H1 (cell line): ENCODE measurements at regions not wholly inside any gene's neighbourhood (a gene's known extent, or its start where the extent isn't known, plus 50 kb on each side); places are given as distances from the start of the nearest gene placed in this dataset.

Source experiments
- CTCF ChIA-PET: fragments of 300-600 bp; sonication (Branson Sonifier 250); formaldehyde crosslinking; loops from one replicate; lab custom pipeline; 2021; ENCODE audit not compliant: partially characterized antibody; lab: Charles Lee
- POLR2A ChIA-PET: fragments of 300-600 bp; sonication (Branson Sonifier 250); formaldehyde crosslinking; loops from one replicate; lab custom pipeline; 2021; ENCODE audit warnings: inconsistent platforms; ENCODE audit not compliant: partially characterized antibody; lab: Charles Lee
- DNase-seq, 2 experiments: peaks; one replicate each; pipeline versions ENCODE4 v3.0.0 to v3.0.0-alpha.2; 2010 to 2022; ENCODE audit warnings: low spot score in 2 of 2, low read depth in 1 of 2, mixed read lengths in 1 of 2
- FAIRE-seq: peaks from 2 replicates; lab custom pipeline; 2011; peaks lifted over from hg19 to GRCh38; lab: Jason Lieb, UNC
- H2AFZ ChIP-seq: 2 replicates; pipeline ENCODE4 v1.8.1; 2012; ENCODE audit warnings: low read length, inconsistent platforms
- H2AK5ac ChIP-seq: 2 replicates; pipeline ENCODE4 v1.6.1; 2013; ENCODE audit warnings: low read depth, low read length
- H2BK120ac ChIP-seq: replicated peaks from 2 replicates; pipeline ENCODE3; 2013; ENCODE audit warnings: low read depth, low read length, inconsistent platforms
- H2BK12ac ChIP-seq: 2 replicates; pipeline ENCODE4 v1.6.1; 2013; ENCODE audit warnings: low read depth, low read length
- H2BK15ac ChIP-seq: 2 replicates; pipeline ENCODE4 v1.6.1; 2013; ENCODE audit warnings: low read length
- H2BK20ac ChIP-seq: 2 replicates; pipeline ENCODE4 v1.6.1; 2013; ENCODE audit warnings: low read length
- H2BK5ac ChIP-seq: 2 replicates; pipeline ENCODE4 v1.6.1; 2013; ENCODE audit warnings: low read depth, low read length
- H3K14ac ChIP-seq: 2 replicates; pipeline ENCODE4 v1.6.1; 2013; ENCODE audit warnings: inconsistent platforms; ENCODE audit not compliant: insufficient read length
- H3K18ac ChIP-seq: 2 replicates; pipeline ENCODE4 v1.6.1; 2013; ENCODE audit warnings: low read length; ENCODE audit errors: extremely low read depth
- H3K23ac ChIP-seq: 2 replicates; pipeline ENCODE4 v1.6.1; 2013; ENCODE audit warnings: inconsistent platforms; ENCODE audit not compliant: insufficient read length
- H3K23me2 ChIP-seq: 2 replicates; pipeline ENCODE4 v1.6.1; 2013; ENCODE audit warnings: low read depth, low read length
- H3K27ac ChIP-seq: 2 replicates; pipeline ENCODE4 v1.6.1; 2011; ENCODE audit warnings: low read depth, low read length, inconsistent platforms
- H3K27me3 ChIP-seq, 4 experiments: replicated peaks in 1 of 4; 1 replicate in 1 of 4; 2 replicates in 3 of 4; pipeline versions ENCODE4 v1.6.1 to v1.8.1; 2011 to 2013; ENCODE audit warnings: low read length in 3 of 4, mild to moderate bottlenecking in 3 of 4, inconsistent platforms in 2 of 4, mixed read lengths in 2 of 4, moderate library complexity in 1 of 4; ENCODE audit not compliant: control insufficient read depth in 3 of 4, insufficient read depth in 3 of 4; ENCODE audit errors: extremely low read depth in 1 of 4
- H3K36me3 ChIP-seq, 4 experiments: 2 replicates each; pipeline versions ENCODE4 v1.6.1 to v1.8.1; 2011 to 2013; ENCODE audit warnings: mild to moderate bottlenecking in 4 of 4, low read length in 3 of 4, moderate library complexity in 2 of 4, control low read depth in 1 of 4, inconsistent platforms in 1 of 4; ENCODE audit not compliant: insufficient read depth in 4 of 4, control insufficient read depth in 2 of 4
- H3K4ac ChIP-seq: replicated peaks from 2 replicates; pipeline ENCODE3; 2013; ENCODE audit warnings: low read length, low read depth, mixed read lengths, inconsistent platforms; ENCODE audit not compliant: insufficient read length
- H3K4me1 ChIP-seq, 4 experiments: replicated peaks in 1 of 4; 1 replicate in 1 of 4; 2 replicates in 3 of 4; pipeline versions ENCODE4 v1.6.1 to v1.8.1; 2011 to 2013; ENCODE audit warnings: low read length in 3 of 4, inconsistent platforms in 2 of 4, mixed read lengths in 1 of 4; ENCODE audit not compliant: insufficient read depth in 4 of 4, control insufficient read depth in 3 of 4
- H3K4me2 ChIP-seq, 2 experiments: 2 replicates each; pipeline versions ENCODE4 v1.6.1 to v1.8.1; 2011 to 2013; ENCODE audit warnings: low read depth in 2 of 2, low read length in 2 of 2, control low read depth in 1 of 2, inconsistent platforms in 1 of 2, mild to moderate bottlenecking in 1 of 2; ENCODE audit not compliant: insufficient read depth in 1 of 2
- H3K4me3 ChIP-seq, 4 experiments: fragments of 200-600, 300-600 bp in 1 of 4; sonication (generic), shearing (Covaris generic), sonication (Bioruptor Twin) in 1 of 4; 2 replicates each; pipeline versions ENCODE4 v1.5.1 to v1.8.1; 2011 to 2016; ENCODE audit warnings: low read length in 4 of 4, low read depth in 3 of 4, control low read depth in 2 of 4, inconsistent platforms in 2 of 4, mild to moderate bottlenecking in 2 of 4, mixed read lengths in 1 of 4, moderate library complexity in 1 of 4; ENCODE audit not compliant: insufficient read depth in 2 of 4; ENCODE audit errors: extremely low read depth in 1 of 4
- H3K56ac ChIP-seq: replicated peaks from 2 replicates; pipeline ENCODE3; 2013; ENCODE audit warnings: low read depth, mild to moderate bottlenecking, mixed read lengths, low read length, inconsistent platforms; ENCODE audit not compliant: insufficient read length
- H3K79me1 ChIP-seq: 2 replicates; pipeline ENCODE4 v1.6.1; 2013; ENCODE audit warnings: low read depth, low read length, control low read depth
- H3K79me2 ChIP-seq, 2 experiments: 2 replicates each; pipeline versions ENCODE4 v1.6.1 to v1.8.1; 2012 to 2013; ENCODE audit warnings: low read length in 2 of 2, mild to moderate bottlenecking in 2 of 2, inconsistent platforms in 1 of 2; ENCODE audit not compliant: insufficient read depth in 2 of 2, control insufficient read depth in 1 of 2
- H3K9ac ChIP-seq, 4 experiments: replicated peaks in 1 of 4; 1 replicate in 1 of 4; 2 replicates in 3 of 4; pipeline versions ENCODE4 v1.6.1 to v1.8.1; 2011 to 2013; ENCODE audit warnings: low read depth in 3 of 4, low read length in 3 of 4, control low read depth in 2 of 4, mild to moderate bottlenecking in 2 of 4, moderate library complexity in 2 of 4, inconsistent platforms in 1 of 4; ENCODE audit errors: extremely low read depth in 1 of 4
- H3K9me3 ChIP-seq, 2 experiments: 2 replicates each; pipeline versions ENCODE4 v1.6.1 to v1.8.1; 2012 to 2013; ENCODE audit warnings: mild to moderate bottlenecking in 2 of 2, moderate library complexity in 2 of 2, control low read depth in 1 of 2, inconsistent platforms in 1 of 2, low read depth in 1 of 2, low read length in 1 of 2, mixed read lengths in 1 of 2; ENCODE audit not compliant: insufficient read depth in 2 of 2
- H4K20me1 ChIP-seq, 2 experiments: replicated peaks in 1 of 2; 2 replicates each; pipeline versions ENCODE3 to v1.8.1; 2011 to 2013; ENCODE audit warnings: inconsistent platforms in 2 of 2, low read length in 2 of 2, mild to moderate bottlenecking in 1 of 2; ENCODE audit not compliant: insufficient read depth in 2 of 2, control insufficient read depth in 1 of 2
- H4K5ac ChIP-seq: 2 replicates; pipeline ENCODE4 v1.6.1; 2013; ENCODE audit warnings: low read length, low read depth, mixed read lengths, inconsistent platforms; ENCODE audit not compliant: insufficient read length
- H4K8ac ChIP-seq: 2 replicates; pipeline ENCODE4 v1.8.0; 2013; ENCODE audit warnings: mild to moderate bottlenecking, moderate library complexity, low read length, inconsistent platforms; ENCODE audit not compliant: insufficient read depth; ENCODE audit errors: extremely low read depth
- H4K91ac ChIP-seq: replicated peaks from 2 replicates; pipeline ENCODE3; 2013; ENCODE audit warnings: low read length, mixed read lengths, inconsistent platforms; ENCODE audit not compliant: insufficient read length
- BACH1 ChIP-seq: IDR thresholded peaks from 2 replicates; pipeline ENCODE4 v1.6.1; 2012; ENCODE audit warnings: low read length, improper control_type of control experiment
- EZH2 ChIP-seq: fragments of 200-600 bp; sonication (generic); IDR thresholded peaks from 2 replicates; pipeline ENCODE4 v1.7.1; 2012; ENCODE audit warnings: low read depth, mild to moderate bottlenecking, moderate library complexity, low read length, inconsistent platforms; ENCODE audit not compliant: severe bottlenecking
- GABPA ChIP-seq: IDR thresholded peaks from 2 replicates; pipeline ENCODE4 v1.6.1; 2011; ENCODE audit warnings: mild to moderate bottlenecking, low read length, moderate library complexity, borderline replicate concordance; ENCODE audit not compliant: insufficient read depth
- HDAC2 ChIP-seq, 2 experiments: fragments of 300-600 bp in 1 of 2; sonication (generic) in 1 of 2; IDR thresholded peaks; 2 replicates each; pipeline ENCODE4 v1.6.1; 2011 to 2012; ENCODE audit warnings: low read depth in 2 of 2, low read length in 2 of 2, mild to moderate bottlenecking in 2 of 2, moderate library complexity in 2 of 2, borderline replicate concordance in 1 of 2, inconsistent platforms in 1 of 2
- MAFK ChIP-seq: IDR thresholded peaks from 2 replicates; pipeline ENCODE4 v1.6.1; 2012; ENCODE audit warnings: low read depth, mild to moderate bottlenecking, improper control_type of control experiment, low read length
- NRF1 ChIP-seq: IDR thresholded peaks from 2 replicates; pipeline ENCODE4 v1.6.1; 2011; ENCODE audit warnings: mild to moderate bottlenecking, low read depth, low read length, improper control_type of control experiment
- POU5F1 ChIP-seq: IDR thresholded peaks from 2 replicates; pipeline ENCODE4 v1.6.1; 2011; ENCODE audit warnings: low read depth, mild to moderate bottlenecking, low read length, moderate library complexity
- whole genome bisulfite sequencing, 2 experiments: shearing (Covaris generic) in 1 of 2; methylation state at CpG; one replicate each; pipeline versions ENCODE4 v1.1.6 to v1.1.7; 2013 to 2015; ENCODE audit warnings: low lambda C conversion rate in 2 of 2, mixed read lengths in 2 of 2, inconsistent platforms in 1 of 2, low coverage in 1 of 2, missing lambda C conversion rate in 1 of 2; ENCODE audit not compliant: insufficient replicate concordance in 2 of 2, insufficient coverage in 1 of 2, insufficient read length in 1 of 2; ENCODE audit errors: extremely low coverage in 1 of 2, missing lambda C conversion rate in 1 of 2; 5-methylcytosine and 5-hydroxymethylcytosine counted together
- TF ChIP-seq, protein P1 (sequence below): IDR thresholded peaks from 2 replicates; pipeline ENCODE4 v1.6.1; 2012; ENCODE audit warnings: inconsistent platforms

DNA sequence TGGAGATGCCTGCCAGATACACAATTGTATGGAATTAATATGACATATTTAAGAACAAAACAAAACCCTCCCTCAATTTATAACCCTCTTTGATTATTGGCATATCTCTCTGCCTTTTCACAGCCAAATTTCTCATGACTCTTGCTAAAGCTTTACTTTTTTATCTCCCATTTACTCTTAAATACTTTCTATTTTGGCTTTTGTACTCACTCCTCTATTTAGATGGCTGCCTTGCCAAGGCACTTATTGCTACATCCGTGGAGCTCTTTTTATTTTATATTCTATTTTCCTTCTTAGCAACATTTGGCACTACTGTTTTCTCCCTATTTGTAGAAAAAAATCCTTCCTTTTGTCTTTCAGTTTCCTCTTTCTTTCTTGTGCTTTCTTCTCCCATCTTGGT, 466.4 kb upstream of the CWC22 start:
- H2AK5ac ChIP-seq: no peak overlapping the region
- H3K4me1 ChIP-seq: no peaks in the 10 kb centered on the region
- no peak overlapping the region for H3K18ac ChIP-seq
- no peak overlapping the region for H3K4ac ChIP-seq
- FAIRE-seq: no peak
- no peaks in the 10 kb centered on the region; the same call in 1 of the 2 replicates for H3K23me2 ChIP-seq
- CTCF ChIA-PET: interaction anchor here (1.4 kb wide), 1 partner anchor 348 kb away, joined by 4 read pairs; no protein-coding TSS in a partner anchor
- no peak overlapping the region for H3K56ac ChIP-seq
- H2AFZ ChIP-seq: peak overlapping the region; percentile 35; the same call in 1 of the 2 replicates
- no peak overlapping the region for H3K27ac ChIP-seq
- no peak overlapping the region for H2BK120ac ChIP-seq
- H2BK20ac ChIP-seq: no peak overlapping the region
- no peak overlapping the region for H3K23ac ChIP-seq
- no peak overlapping the region for H2BK12ac ChIP-seq
- H3K9me3 ChIP-seq: no peaks in the 10 kb centered on the region
- H4K20me1 ChIP-seq: no peaks in the 10 kb centered on the region
- H3K79me2 ChIP-seq: no peaks in the 10 kb centered on the region
- no peak overlapping the region for H4K91ac ChIP-seq
- H3K79me1 ChIP-seq: no peaks in the 10 kb centered on the region
- POLR2A ChIA-PET: no interaction called here
- no peak overlapping the region for H4K5ac ChIP-seq
- no peaks in the 10 kb centered on the region for H3K36me3 ChIP-seq
- no peaks in the 10 kb centered on the region for H3K27me3 ChIP-seq
- no peak overlapping the region for H3K9ac ChIP-seq
- no peak for DNase-seq
- no peak overlapping the region for H4K8ac ChIP-seq
- H3K4me2 ChIP-seq: no peak overlapping the region
- no peak overlapping the region for H2BK15ac ChIP-seq
- no peak overlapping the region for H3K4me3 ChIP-seq
- 94% methylated on average over 1 of the region's 1 CpG; no CpG with 5 or more reads in 1 of the 2 experiments for WGBS, 2 experiments
- no peak overlapping the region for H3K14ac ChIP-seq
- H2BK5ac ChIP-seq: no peak overlapping the region
- TF ChIP-seq, protein P1, sequence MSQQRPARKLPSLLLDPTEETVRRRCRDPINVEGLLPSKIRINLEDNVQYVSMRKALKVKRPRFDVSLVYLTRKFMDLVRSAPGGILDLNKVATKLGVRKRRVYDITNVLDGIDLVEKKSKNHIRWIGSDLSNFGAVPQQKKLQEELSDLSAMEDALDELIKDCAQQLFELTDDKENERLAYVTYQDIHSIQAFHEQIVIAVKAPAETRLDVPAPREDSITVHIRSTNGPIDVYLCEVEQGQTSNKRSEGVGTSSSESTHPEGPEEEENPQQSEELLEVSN: no peak
- TF ChIP-seq BACH1 (no peak), GABPA (no peak), HDAC2 (IDR thresholded peaks at IDR 0.05; ENCODE audit: borderline replicate concordance in 1 of 2, low read depth in 2 of 2, low read length in 2 of 2) (no peak), NRF1 (no peak), EZH2 (no peak), MAFK (no peak), POU5F1 (no peak)
